Heart left ventricle (tissue), 16 donors: ENCODE measurements at regions not wholly inside any gene's neighbourhood (a gene's known extent, or its start where the extent isn't known, plus 50 kb on each side); places are given as distances from the start of the nearest gene placed in this dataset.

ENCODE experiments used
- ATAC-seq, 4 donors: fragments of 200-7000 bp; cut with Tn5 transposase; one replicate each; pipeline ENCODE4 v1.9.1; 2020 to 2022; ENCODE audit warnings: moderate library complexity in 4 of 4, mild to moderate bottlenecking in 3 of 4, moderate number of reproducible peaks in 1 of 4
- DNase-seq, 5 donors: peaks; one replicate each; pipeline ENCODE4 v3.0.0-alpha.2; 2020
- H3K27ac ChIP-seq, 12 donors: fragments of 200-600 bp; sonication (generic) in 4 of 12; one replicate each; pipeline versions ENCODE4 v1.5.0 to v1.8.0; 2016 to 2022; ENCODE audit warnings: mild to moderate bottlenecking in 2 of 12
- H3K27me3 ChIP-seq, 9 donors: fragments of 200-600 bp; sonication (generic) in 2 of 9; one replicate each; pipeline versions ENCODE4 v1.5.1 to v1.8.0; 2016 to 2022; ENCODE audit warnings: mild to moderate bottlenecking in 3 of 9
- H3K36me3 ChIP-seq, 9 donors: fragments of 200-600 bp; sonication (generic) in 2 of 9; one replicate each; pipeline versions ENCODE4 v1.5.0 to v1.8.0; 2018 to 2022; ENCODE audit warnings: mild to moderate bottlenecking in 2 of 9
- H3K4me1 ChIP-seq, 12 donors: fragments of 200-600 bp; sonication (generic) in 4 of 12; one replicate each; pipeline versions ENCODE4 v1.5.0 to v1.8.0; 2016 to 2022; ENCODE audit warnings: mild to moderate bottlenecking in 3 of 12
- H3K4me3 ChIP-seq, 12 donors: fragments of 200-600 bp; sonication (generic) in 4 of 12; one replicate each; pipeline versions ENCODE4 v1.5.0 to v1.8.0; 2017 to 2022; ENCODE audit warnings: mild to moderate bottlenecking in 9 of 12, moderate library complexity in 4 of 12
- H3K9me3 ChIP-seq, 12 donors: fragments of 200-600 bp; sonication (generic) in 4 of 12; one replicate each; pipeline versions ENCODE4 v1.5.0 to v1.8.0; 2016 to 2022; ENCODE audit warnings: mild to moderate bottlenecking in 1 of 12
- CTCF ChIP-seq, 12 donors: fragments of 200-600 bp; sonication (generic) in 4 of 12; IDR thresholded peaks; one replicate each; pipeline versions ENCODE4 v1.5.0 to v1.8.0; 2018 to 2022; ENCODE audit warnings: antibody characterized with exemption in 12 of 12, mild to moderate bottlenecking in 5 of 12
- POLR2A ChIP-seq, 2 donors: fragments of 450-650 bp; IDR thresholded peaks; one replicate each; pipeline ENCODE4 v1.6.1; 2017; ENCODE audit warnings: antibody characterized with exemption in 2 of 2, mild to moderate bottlenecking in 2 of 2, moderate library complexity in 2 of 2
- WGBS, 4 donors: extraction: QIAGEN DNeasy Blood & Tissue Kit in 2 of 4; methylation state at CpG; one replicate each; pipeline versions ENCODE4 v1.1.5 to v1.1.7; 2013 to 2018; 5-methylcytosine and 5-hydroxymethylcytosine counted together
- intact Hi-C, 10 donors: fragments of 100-400 bp; cut with DNase I; formaldehyde crosslinking; loops; one replicate each; pipeline versions ENCODE4 v1.11.1 to v1.14.2; 2022
- donor health status: ischemic (EF 13 %, LVEDD 7.1; RV severe dilation, severe dysfunction).
- donor health status: healthy with polysubstance abuse.
- donor health status: DM: no; HTN: yes; CAD: no.
- donor health status: DM: no; HTN: no; CAD: no.
- donor health status: ischemic (EF 25% LVEDD 6.9; RV normal size, moderate dysfunction).
- donor health status: ischemic (EF 25% LVEDD 5.7; RV mildly dilated, moderate dysfunction).
- donor health status: healthy.
- donor health status: DM: yes; HTN: yes; CAD: no.
- donor health status: ischemic (EF 35%, LVEDD 5.7; RV mildly dilated, moderate dysfunction).
- donor health status: nonischemic (EF 11% LVEDD 7.7; RV severe dilation, severe dysfunction).
- donor health status: DM: yes; HTN: yes; CAD: no.
- donor health status: PGD.
- donor health status: ischemic (EF 29% LVEDD 5.4; RV normal size, mild dysfunction).
- donor health status: nonischemic (EF 23%, LVEDD 6.1; RV moderate dilation, normal function).

GRCh38 chr9:26271495-26272122 lies 593.4 kb upstream of the TUSC1 start:
- TF ChIP-seq CTCF (IDR thresholded peaks at IDR 0.05) (no peak), POLR2A (IDR thresholded peaks at IDR 0.05) (no peak)
- intact Hi-C loops = no loop called here
- Histone ChIP-seq H3K9me3 (peaks cover 0 to 3% (median 0%) of the 10 kb centered on the region in 12 donors), H3K4me1 (no peaks in the 10 kb centered on the region), H3K27me3 (no peaks in the 10 kb centered on the region), H3K36me3 (no peaks in the 10 kb centered on the region), H3K27ac (no peak overlapping the region), H3K4me3 (no peak overlapping the region)
- 62 to 68% (median 65%) methylated on average over 6 of the region's 6 CpGs for WGBS, 4 donors
- ATAC-seq (no peak), DNase-seq (no peak)

GRCh38 chr9:26266146-26266793 lies 588.0 kb upstream of the TUSC1 start:
- peaks cover 0 to 6% (median 0%) of the 10 kb centered on the region in 12 donors for H3K9me3 ChIP-seq
- H3K27ac ChIP-seq = no peak overlapping the region
- WGBS, 4 donors = 51 to 60% (median 54%) methylated on average over 2 of the region's 2 CpGs

GRCh38 chr9:26264709-26265601 lies 586.7 kb upstream of the TUSC1 start:
- 35 to 80% (median 43%) methylated on average over 1 of the region's 1 CpG for WGBS, 4 donors

More at GRCh38 chr9:26266146-26266793, 588.0 kb upstream of the TUSC1 start:
- no peak for DNase-seq
- no peak for TF ChIP-seq CTCF (IDR thresholded peaks at IDR 0.05)
- no peak for TF ChIP-seq POLR2A (IDR thresholded peaks at IDR 0.05)
- Histone ChIP-seq H3K4me1 (no peaks in the 10 kb centered on the region), H3K36me3 (no peaks in the 10 kb centered on the region), H3K27me3 (no peaks in the 10 kb centered on the region), H3K4me3 (no peak overlapping the region)
- intact Hi-C loops = no loop called here
- ATAC-seq = no peak

More at GRCh38 chr9:26264709-26265601, 586.7 kb upstream of the TUSC1 start:
- no peak overlapping the region for H3K27ac ChIP-seq
- H3K4me3 ChIP-seq = no peak overlapping the region
- intact Hi-C loops = no loop called here
- H3K27me3 ChIP-seq = no peaks in the 10 kb centered on the region
- peaks cover 0 to 6% (median 0%) of the 10 kb centered on the region in 12 donors for H3K9me3 ChIP-seq
- no peaks in the 10 kb centered on the region for H3K4me1 ChIP-seq
- DNase-seq (no peak), ATAC-seq (no peak)
- H3K36me3 ChIP-seq = no peaks in the 10 kb centered on the region
- no peak for TF ChIP-seq CTCF (IDR thresholded peaks at IDR 0.05)
- no peak for TF ChIP-seq POLR2A (IDR thresholded peaks at IDR 0.05)
